ENCODE measurements at regions not wholly inside any gene's neighbourhood (a gene's known extent, or its start where the extent isn't known, plus 50 kb on each side); places are given as distances from the start of the nearest gene placed in this dataset.

DNA sequence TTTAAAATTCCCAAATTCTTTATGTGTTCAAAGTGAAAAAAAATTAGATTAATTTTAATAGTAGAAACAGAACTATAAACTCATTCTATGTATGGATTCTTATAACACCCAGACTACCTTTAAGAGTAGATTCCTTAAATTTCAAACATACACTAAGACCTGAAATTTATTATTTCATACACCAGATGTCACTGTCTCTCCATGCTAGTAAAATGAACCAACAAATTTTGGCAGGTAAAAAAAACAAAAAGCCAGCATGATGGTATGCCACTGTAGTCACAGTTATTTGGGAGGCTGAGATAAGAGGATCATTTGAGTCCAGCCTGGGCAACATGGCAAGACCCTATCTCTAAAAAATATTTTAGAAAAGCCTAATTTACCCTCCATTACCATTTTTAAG lies 461.3 kb upstream of the NAALADL2 start:
- no peak for DNase-seq (ENCODE audit: low read depth)
- H3K4me3 ChIP-seq (ENCODE audit: low read depth, low read length) = no peak overlapping the region

DNA sequence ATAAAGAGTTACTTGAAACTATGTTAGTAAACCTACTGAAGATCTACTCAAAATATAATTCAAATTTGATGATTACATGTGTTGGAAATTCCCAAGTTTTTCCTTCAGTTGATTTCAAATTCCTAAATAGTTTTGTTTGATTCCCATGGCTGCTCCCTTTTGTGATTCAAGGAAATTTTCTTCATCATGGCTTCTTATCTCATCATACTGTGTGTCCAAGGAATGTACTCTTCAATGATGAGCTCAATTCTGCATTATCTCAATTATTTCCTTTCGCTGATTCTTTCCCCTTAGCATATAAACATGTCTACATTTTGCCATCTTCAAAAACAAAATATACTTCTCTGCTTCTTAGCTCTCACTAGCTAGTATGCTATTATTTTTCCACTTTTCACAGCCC lies 460.4 kb upstream of the NAALADL2 start:
- no peak for DNase-seq (ENCODE audit: low read depth)
- H3K4me3 ChIP-seq (ENCODE audit: low read depth, low read length) = no peak overlapping the region

DNA sequence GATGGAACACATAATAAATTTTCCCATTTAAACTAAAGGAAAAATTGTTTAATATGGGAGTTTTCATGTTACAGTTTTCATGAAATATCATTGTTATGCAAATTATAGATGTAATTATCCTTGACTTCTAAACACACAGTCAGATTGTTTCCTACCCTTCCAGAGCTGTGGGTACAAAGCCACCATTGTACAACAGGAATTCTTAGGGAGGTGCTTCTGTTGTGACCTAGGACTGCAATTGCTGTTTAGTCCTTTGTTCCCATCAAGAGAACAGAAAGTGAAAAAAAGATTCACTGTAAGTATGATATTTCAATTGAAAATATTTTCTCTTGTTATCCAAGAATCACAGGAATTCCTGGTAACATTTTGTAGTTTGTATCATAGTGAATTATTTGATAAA lies 455.3 kb upstream of the NAALADL2 start:
- no peak overlapping the region for H3K4me3 ChIP-seq (ENCODE audit: low read depth, low read length)
- DNase-seq (ENCODE audit: low read depth) = no peak

DNA sequence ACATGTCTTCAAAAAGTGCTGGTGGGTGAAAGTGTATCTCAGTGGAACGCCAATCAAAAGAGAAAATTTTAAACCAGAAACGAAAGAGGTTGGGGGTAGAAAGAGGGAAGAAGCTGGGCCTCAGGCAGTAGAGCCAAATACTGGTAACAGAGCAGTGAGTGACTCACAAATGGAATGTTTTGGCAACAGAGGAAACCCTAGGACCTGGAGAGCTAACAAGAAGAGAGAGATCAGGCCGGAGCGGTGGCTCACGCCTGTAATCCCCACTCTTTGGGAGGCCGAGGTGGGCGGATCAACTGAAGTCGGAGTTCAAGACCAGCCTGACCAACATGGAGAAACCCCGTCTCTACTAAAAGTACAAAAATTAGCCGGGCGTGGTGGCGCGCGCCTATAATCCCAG lies 450.8 kb upstream of the NAALADL2 start:
- DNase-seq (ENCODE audit: low read depth) = peak; percentile 5
- H3K4me3 ChIP-seq (ENCODE audit: low read depth, low read length) = no peak overlapping the region

DNA sequence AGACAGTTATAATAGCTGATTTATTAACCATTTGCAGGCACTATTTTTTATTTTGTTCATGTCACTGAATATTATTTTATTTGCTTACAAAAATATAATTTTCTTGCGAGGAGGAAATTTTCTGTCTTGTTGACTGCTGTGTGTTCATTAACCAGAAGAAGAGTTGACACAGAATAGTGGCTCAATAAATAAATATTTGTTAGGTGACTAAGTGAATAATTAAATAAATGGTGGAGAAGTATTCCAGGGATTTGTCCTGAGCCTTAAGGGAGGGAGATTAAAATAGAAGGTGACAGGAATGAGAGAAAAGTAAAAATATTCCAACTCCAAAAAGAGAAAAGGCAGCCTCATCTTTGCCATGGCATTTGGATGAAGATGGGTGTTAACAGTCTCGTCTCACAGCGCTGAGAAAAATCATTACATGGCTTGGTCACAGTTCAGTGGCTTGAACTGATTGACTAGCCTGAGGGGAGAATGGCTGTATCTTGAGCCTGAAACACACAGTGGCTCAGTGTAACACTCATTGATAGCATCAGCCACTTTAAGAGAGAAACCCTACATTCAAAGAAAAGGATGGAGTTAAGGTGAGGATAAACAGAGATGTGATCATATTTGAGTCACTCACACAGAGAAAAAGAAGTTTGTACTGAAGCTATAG lies 449.9 kb upstream of the NAALADL2 start:
- no peak for DNase-seq (ENCODE audit: low read depth)

DNA sequence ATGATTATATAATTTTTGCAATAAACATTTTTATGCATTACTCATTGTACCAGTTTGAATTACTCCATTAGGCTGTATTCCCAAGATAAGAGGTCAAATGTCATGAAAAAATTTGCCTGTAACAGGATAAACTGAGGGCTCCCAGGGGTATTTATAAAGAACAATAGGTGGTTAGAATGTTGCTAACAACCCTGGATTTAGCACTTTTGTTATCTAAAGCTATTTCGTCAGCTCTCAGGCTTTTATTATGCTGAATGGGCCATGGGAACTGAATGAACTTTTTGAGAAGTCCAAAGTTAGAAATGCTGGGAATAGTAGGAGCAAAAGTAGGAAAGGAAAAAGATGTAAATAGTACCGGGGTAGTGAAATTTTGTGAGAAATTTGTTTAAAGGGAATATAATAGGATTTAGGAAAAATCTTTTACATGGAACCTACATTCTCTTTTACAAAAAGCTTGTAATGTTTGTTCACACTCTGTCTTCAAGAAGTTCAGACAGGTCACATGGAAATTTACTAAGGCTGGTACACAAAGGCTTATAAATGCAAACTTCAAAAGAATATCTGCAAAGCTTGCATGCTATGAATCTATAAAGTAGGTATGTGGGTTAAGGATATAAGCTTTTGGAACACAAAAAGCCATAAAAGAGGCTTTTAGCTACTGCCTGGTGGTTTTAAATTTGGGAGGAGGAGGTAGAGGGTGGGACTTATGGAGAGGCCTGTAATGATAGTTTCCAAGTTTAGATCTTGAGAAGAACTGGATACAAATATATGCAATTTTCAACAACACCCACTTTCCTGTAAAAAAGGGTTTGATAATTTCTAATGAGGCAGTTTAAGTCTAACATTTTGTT lies 445.8 kb upstream of the NAALADL2 start:
- no peak for DNase-seq (ENCODE audit: low read depth)
- no peak overlapping the region for H3K4me3 ChIP-seq (ENCODE audit: low read depth, low read length)

More for the DNA sequence above, 449.9 kb upstream of the NAALADL2 start:
- no peak overlapping the region for H3K4me3 ChIP-seq (ENCODE audit: low read depth, low read length)

DNA sequence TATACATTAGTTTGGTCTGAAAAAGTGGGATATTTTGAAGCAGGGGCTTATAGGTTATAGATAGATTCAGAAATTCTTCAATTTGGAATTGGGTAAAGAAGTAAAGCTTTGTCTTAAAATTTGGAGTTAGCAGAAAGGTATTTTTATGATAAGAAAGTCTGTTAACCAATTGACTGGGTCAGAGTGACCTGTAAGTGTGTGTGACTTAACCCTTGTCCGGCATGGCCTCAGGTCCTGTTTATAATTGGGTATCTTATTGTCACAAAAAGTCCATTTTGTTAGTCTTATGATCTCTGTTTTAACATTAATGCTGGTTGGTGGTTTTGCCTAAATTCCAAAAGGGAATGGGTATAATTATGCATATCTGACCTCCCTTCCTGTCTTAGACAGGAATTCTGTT lies 444.2 kb upstream of the NAALADL2 start:
- H3K4me3 ChIP-seq (ENCODE audit: low read depth, low read length) = no peak overlapping the region
- DNase-seq (ENCODE audit: low read depth) = no peak

DNA sequence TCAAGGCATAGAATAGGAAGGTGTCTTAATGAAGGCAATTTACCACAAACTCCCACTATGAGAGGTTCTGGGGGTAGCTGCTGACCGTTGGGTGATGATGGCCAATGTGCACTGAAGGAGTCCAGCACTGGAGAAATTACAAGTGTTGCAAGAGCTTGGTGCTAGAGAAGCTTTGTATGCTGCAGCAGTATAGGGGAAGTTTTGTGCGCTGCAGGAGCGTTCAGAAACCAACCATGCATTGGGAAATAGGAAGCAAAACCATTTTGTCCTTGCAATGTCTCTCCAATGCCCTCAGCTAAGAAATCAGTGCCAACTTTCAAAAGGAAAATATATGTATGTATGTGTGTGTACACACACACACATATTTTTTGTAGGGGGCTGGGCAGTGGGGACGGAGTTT lies 441.6 kb upstream of the NAALADL2 start:
- no peak for DNase-seq (ENCODE audit: low read depth)
- H3K4me3 ChIP-seq (ENCODE audit: low read depth, low read length) = no peak overlapping the region

DNA sequence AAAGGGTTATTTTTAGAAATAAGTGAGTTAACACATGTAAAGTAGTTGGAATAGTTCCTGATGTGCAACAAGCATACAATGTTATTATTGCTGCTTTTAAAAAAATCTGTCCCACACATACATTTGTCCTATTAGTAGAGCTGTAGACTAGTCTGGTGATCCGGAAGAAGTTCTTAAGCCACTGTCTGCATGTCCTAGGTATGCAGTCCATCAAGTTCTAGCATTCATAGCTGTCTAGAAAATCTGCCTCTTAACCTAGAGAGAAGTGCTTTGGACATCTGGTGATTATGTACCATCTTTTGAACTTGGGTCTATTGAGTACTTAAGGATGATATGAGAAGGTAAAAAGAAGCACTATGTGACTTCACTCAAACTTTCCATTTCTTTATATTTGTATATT lies 439.9 kb upstream of the NAALADL2 start:
- H3K4me3 ChIP-seq (ENCODE audit: low read depth, low read length) = no peak overlapping the region
- DNase-seq (ENCODE audit: low read depth) = no peak

DNA sequence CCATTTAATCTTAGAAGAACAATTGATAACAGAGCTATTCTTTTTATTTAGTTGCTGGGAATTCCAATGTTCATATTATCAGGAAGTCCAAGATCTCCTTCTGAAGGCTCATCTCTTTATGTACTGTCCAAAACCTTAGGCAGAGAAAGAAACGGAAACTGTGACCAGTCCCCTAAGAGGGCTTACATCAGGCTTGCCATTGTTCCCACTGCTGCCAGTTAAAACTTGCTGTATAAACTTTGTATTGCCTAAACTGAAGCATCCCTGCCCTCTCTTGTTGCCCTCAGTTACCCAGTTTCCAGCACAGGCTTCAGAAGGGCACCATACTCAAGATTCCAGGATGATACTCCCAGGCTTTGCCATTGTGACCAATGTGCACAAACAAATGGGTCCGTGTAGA lies 435.2 kb upstream of the NAALADL2 start:
- no peak overlapping the region for H3K4me3 ChIP-seq (ENCODE audit: low read depth, low read length)
- no peak for DNase-seq (ENCODE audit: low read depth)

DNA sequence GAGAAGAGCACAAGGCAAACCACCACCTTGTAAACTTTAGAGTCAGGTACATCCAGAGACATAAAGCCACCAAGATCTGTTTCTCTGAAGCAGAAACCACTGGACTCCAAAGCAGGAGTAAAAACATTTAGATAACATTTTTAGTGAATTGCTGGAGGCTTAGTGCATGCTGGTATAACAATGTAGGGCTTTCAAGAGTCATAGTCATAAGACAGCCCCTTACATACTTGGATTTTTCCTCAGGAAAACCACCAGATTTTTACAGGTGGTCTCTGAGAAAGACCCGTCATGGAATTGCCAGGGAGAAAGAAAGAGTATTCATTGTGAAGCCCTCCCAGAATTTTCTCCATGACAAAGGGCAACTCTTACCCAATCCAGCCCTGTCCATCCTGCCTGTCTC lies 434.5 kb upstream of the NAALADL2 start:
- H3K4me3 ChIP-seq (ENCODE audit: low read depth, low read length) = no peak overlapping the region
- no peak for DNase-seq (ENCODE audit: low read depth)

DNA sequence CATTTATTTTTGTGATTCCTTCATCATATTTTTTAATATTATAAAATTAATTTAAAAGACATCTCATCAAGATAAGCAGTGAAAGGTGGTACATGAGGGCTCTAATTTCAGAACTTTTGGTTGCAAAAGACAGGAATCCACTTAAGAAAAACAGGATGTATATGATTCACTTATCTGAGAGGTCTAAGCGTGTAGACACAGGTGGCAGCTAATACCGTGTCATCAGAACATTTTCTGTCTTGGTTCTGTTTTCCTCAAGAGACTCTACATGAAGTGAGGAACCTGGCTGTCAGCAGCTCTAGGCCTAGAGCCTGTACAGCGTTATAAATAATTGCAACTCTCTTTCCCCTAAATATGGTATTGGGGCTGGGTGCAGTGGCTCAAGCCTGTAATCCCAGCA lies 433.7 kb upstream of the NAALADL2 start:
- no peak for DNase-seq (ENCODE audit: low read depth)
- no peak overlapping the region for H3K4me3 ChIP-seq (ENCODE audit: low read depth, low read length)

DNA sequence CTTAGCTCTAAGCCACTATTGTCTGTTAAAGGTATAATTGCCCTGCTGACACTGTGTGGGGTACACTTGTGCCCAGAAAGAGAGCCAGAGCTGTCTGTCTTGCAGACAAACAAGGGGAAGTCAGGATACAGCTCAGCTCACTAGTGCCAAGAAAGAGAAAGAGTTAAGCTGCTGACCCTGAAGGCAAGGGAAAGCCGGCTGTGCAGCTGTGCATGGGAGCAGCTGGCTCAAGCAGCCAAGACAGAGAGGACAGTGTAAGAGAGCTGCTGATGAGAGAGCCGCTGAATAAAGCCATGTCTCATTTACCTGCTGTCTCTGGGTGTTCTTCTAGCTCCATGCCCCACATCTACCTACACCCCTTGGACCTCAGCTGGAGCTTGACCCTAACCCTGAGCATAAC lies 428.1 kb upstream of the NAALADL2 start:
- H3K4me3 ChIP-seq (ENCODE audit: low read depth, low read length) = no peak overlapping the region
- no peak for DNase-seq (ENCODE audit: low read depth)

DNA sequence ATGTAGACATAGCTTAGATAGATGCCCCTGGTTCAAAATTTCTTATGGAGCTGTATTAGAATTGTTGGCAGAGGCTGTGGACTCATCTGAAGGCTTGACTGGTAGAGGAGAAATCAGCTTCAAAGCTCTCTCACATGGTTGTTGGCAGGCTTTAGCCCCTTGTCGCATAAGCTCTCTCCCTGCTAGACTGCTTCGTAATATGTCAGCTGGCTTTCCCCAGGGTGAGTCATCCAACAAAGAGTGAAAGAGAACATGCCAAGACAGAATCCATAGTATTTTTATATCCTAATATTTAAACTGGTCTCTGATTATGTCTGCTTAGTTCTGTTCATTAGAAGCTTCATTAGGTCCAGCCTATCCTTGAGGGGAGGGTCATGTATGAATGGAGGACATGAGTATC lies 427.4 kb upstream of the NAALADL2 start:
- peak; percentile 16 for DNase-seq (ENCODE audit: low read depth)
- H3K4me3 ChIP-seq (ENCODE audit: low read depth, low read length) = no peak overlapping the region

DNA sequence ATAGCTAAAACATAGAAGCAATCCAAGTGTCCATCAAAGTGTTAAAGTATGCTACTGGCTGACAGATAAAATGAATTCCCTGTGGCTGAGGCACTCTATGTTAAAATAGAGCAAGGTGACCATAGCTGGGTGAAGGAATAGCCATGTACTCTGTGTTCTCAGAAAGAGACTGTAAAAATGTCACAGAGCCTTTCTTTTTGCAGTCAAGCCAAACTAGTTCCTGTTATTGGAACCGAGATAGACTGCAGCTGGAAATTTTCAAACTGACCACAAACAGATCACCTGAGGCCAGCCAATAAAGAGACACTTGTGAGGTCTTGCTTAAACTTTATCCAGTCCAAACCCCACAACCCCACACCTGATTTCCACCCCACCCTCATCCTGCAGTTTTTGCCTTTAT lies 422.8 kb upstream of the NAALADL2 start:
- DNase-seq (ENCODE audit: low read depth) = no peak

DNA sequence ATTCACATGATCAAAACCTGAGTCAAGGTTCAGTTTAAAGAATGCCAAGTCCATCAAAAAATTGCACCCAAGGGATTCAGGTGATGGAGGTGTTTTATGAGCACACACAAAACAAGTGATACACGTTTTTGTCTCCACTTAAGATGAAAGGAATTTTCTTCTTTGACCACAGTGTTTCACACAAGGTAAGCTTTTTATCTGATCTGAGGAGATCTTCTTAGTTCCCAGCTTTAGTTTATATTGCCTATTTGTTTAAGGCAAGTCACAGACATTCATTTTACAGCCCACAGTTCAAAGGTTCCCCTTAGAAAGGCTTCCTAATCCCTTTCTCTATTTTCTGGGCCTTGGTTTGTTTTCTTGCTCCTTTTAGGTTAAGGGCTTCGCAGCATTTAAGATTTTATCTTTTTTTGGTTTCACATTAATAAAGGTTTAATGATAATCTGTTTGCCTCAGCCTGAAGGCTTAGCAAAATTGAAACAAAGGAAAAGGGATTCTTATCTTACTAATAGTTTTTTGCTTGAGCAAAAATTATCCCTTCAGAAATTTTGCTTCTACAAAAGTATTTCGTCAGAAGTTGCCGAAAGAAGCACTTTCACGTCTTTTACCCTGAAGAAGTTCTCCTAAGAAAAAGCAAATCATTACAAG lies 420.5 kb upstream of the NAALADL2 start:
- no peak for DNase-seq (ENCODE audit: low read depth)
- H3K4me3 ChIP-seq (ENCODE audit: low read depth, low read length) = peak overlapping the region; percentile 73

More for the DNA sequence above, 422.8 kb upstream of the NAALADL2 start:
- no peak overlapping the region for H3K4me3 ChIP-seq (ENCODE audit: low read depth, low read length)

DNA sequence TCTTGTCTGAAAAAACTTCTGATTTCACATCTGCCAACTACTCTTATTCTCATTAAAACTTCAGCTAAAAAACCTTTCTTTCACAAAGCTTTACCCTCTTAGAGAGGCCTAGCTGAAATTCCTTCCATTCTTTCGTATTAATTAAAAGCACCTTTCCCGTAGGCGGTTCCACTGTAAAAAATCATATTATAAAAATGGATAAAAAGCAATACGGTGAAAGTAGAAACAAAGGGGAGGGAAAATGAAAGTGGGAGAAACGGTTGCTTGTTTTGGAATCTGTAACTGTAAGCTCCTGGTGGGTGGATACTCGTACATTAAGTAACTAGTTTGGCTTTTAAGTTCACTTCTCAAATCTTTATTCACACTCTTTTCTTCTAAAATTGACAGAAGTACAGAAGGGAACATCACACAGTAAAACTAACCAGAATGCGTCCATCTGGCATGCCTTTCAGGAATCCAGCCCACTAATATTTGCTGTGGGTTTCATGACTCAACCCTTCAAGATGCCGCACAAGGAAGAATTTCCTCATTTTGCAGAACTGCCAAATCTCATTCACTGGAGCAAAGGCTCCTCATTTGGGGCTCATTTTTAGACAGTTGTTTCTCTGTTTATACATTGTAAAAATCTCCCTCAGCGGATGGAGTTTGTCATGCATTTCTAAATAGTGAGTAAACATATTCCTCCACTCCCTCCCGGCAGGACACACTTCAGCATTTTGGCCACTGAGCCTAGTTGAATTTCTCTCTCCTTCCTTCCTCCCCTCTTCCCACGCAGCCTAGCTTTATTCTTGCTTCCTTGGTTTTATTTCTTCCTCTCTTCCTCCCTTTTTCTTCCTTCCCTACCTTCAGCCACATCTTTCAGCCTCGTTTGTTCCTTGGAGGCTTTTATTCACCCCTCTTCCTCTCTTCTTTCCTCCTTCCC lies 419.5 kb upstream of the NAALADL2 start:
- peak; percentile 97 for DNase-seq (ENCODE audit: low read depth)
- H3K4me3 ChIP-seq (ENCODE audit: low read depth, low read length) = peak overlapping the region; percentile 73

DNA sequence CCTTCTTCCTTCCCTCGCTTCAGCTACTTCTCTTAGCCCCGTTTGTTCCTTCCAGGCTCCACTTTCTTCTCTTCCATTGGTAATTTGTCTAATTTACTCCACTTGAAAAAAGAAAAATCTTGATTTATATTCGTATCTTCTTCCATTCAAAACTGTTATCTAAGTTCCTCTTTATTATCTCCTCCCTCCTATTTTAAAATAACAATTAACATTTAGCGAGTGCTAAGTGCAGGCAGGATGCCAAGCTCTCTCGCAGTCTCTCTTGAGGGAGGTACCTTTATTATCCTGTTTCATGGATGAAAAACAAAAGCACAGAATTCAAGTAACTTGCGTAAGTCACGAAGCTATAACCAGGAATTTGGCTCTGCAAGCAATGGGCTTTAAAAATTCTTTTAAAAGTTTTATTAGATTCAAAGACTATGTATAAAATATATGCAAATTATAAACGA lies 418.9 kb upstream of the NAALADL2 start:
- peak; percentile 49 for DNase-seq (ENCODE audit: low read depth)
- H3K4me3 ChIP-seq (ENCODE audit: low read depth, low read length) = peak overlapping the region; percentile 73

DNA sequence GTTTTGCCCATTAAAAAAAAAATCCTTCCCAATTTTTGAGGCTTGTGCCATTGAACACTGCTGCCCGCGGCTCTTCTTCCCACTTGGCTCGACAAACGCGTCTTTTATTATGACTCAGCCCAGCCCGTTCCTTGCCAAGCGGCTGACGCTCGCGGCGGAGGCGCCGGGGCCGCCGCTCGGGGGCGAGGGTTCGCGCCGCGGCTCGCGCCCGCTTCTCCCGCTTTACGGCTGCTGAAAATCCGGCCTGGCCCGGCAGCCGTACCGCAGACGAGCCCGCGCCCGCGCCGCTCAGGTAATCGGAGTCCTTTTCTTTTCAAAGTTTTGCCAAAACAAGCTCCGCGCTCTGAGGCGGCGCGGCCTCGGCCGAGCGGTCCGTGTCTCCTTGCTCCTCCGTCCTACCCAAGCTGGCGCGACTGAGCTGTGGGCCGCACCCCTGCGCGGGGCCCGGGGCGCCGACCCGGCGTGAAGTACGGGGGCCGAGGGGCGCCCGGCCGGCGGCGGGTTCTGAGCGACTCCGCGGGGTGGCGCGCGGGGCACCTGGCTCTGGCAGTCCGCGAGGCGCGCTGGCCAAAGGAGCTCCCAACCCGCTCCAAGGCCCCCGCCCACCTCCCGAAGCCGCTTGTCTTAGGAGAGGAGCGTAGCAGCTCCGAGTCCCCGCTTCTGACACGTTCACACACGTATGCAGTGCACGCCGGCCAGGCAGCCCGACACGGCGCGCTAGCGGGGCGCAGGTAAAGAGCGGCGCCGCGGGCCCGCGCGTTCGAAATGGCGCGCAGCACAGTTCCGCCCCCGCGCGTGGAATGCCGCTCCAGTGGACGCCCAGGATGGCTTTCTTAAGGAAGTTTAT lies 418.2 kb upstream of the NAALADL2 start:
- DNase-seq (ENCODE audit: low read depth) = peak; percentile 81
- peak overlapping the region; percentile 73 for H3K4me3 ChIP-seq (ENCODE audit: low read depth, low read length)
